HEK293 (cell line): ENCODE measurements at regions not wholly inside any gene's neighbourhood (a gene's known extent, or its start where the extent isn't known, plus 50 kb on each side); places are given as distances from the start of the nearest gene placed in this dataset.
"Not testable (repeated sequence)": the region's sequence is repeated elsewhere in the genome, so short reads cannot be mapped to it uniquely, and the experiment has no call there.

ENCODE experiments used
- CTCF ChIA-PET: fragments of 350-600 bp; formaldehyde crosslinking; extraction: SDS; loops from one replicate; lab custom pipeline; 2021; ENCODE audit warnings: antibody characterized with exemption; lab: Yijun Ruan, JAX
- POLR2A ChIA-PET: fragments of 300-600 bp; formaldehyde crosslinking; extraction: SDS; loops from one replicate; lab custom pipeline; 2020; ENCODE audit warnings: antibody characterized with exemption, inconsistent platforms; lab: Yijun Ruan, JAX
- H3K27ac ChIP-seq: fragments of 200-500 bp; sonication (Bioruptor generic); 2 replicates; pipeline ENCODE4 v1.5.1; 2014; ENCODE audit warnings: low read depth, low read length, control low read depth, inconsistent platforms; ENCODE audit errors: extremely low read depth
- H3K36me3 ChIP-seq, 2 experiments: fragments of 200-500 bp in 1 of 2; sonication (Bioruptor generic) in 1 of 2; 1 replicate in 1 of 2; 2 replicates in 1 of 2; pipeline ENCODE4 v1.5.1; 2014 to 2017; ENCODE audit warnings: inconsistent platforms in 2 of 2, low read length in 2 of 2; ENCODE audit not compliant: control insufficient read depth in 2 of 2, insufficient read depth in 1 of 2
- H3K4me1 ChIP-seq: fragments of 200-500 bp; sonication (Bioruptor generic); 2 replicates; pipeline ENCODE4 v1.5.1; 2014; ENCODE audit warnings: mild to moderate bottlenecking, low read length, inconsistent platforms; ENCODE audit not compliant: control insufficient read depth, insufficient read depth
- H3K4me3 ChIP-seq: 2 replicates; pipeline ENCODE4 v1.5.1; 2011; ENCODE audit warnings: low read depth, mild to moderate bottlenecking, control low read depth, low read length, moderate library complexity
- H3K9me3 ChIP-seq: fragments of 200-500 bp; sonication (Bioruptor generic); 2 replicates; pipeline ENCODE4 v1.5.1; 2014; ENCODE audit warnings: low read depth, low read length, inconsistent platforms; ENCODE audit not compliant: control insufficient read depth, insufficient read depth
- KLF8 ChIP-seq: fragments of 450-650 bp; formaldehyde crosslinking; IDR thresholded peaks from 2 replicates; pipeline ENCODE4 v1.5.1; 2016; ENCODE audit warnings: missing biosample characterization, missing genetic modification characterization
- PRDM2 ChIP-seq: fragments of 450-650 bp; formaldehyde crosslinking; IDR thresholded peaks from 2 replicates; pipeline ENCODE4 v1.5.1; 2016; ENCODE audit warnings: missing biosample characterization, missing genetic modification characterization, borderline replicate concordance
- SCRT1 ChIP-seq: fragments of 450-650 bp; formaldehyde crosslinking; IDR thresholded peaks from 2 replicates; pipeline ENCODE4 v1.5.1; 2016; ENCODE audit warnings: missing biosample characterization, missing genetic modification characterization, borderline replicate concordance
- SP2 ChIP-seq: fragments of 450-650 bp; formaldehyde crosslinking; IDR thresholded peaks from 2 replicates; pipeline ENCODE4 v1.5.1; 2016; ENCODE audit warnings: missing biosample characterization, missing genetic modification characterization
- SP3 ChIP-seq: fragments of 450-650 bp; formaldehyde crosslinking; IDR thresholded peaks from 2 replicates; pipeline ENCODE4 v1.5.1; 2016; ENCODE audit warnings: missing biosample characterization, missing genetic modification characterization
- ZEB2 ChIP-seq: fragments of 450-650 bp; formaldehyde crosslinking; IDR thresholded peaks from 2 replicates; pipeline ENCODE4 v1.5.1; 2016; ENCODE audit warnings: missing biosample characterization, missing genetic modification characterization
- ZFP41 ChIP-seq: fragments of 450-650 bp; formaldehyde crosslinking; IDR thresholded peaks from 2 replicates; pipeline ENCODE4 v1.5.1; 2016; ENCODE audit warnings: missing biosample characterization, missing genetic modification characterization, borderline replicate concordance
- ZNF169 ChIP-seq: fragments of 450-650 bp; formaldehyde crosslinking; IDR thresholded peaks from 2 replicates; pipeline ENCODE4 v1.5.1; 2016; ENCODE audit warnings: missing biosample characterization, missing genetic modification characterization
- ZNF223 ChIP-seq: fragments of 450-650 bp; formaldehyde crosslinking; IDR thresholded peaks from 2 replicates; pipeline ENCODE4 v1.5.1; 2016; ENCODE audit warnings: missing biosample characterization, missing genetic modification characterization
- ZNF37A ChIP-seq: fragments of 450-650 bp; IDR thresholded peaks from 2 replicates; pipeline ENCODE4 v1.5.1; 2018; ENCODE audit warnings: missing biosample characterization, missing genetic modification characterization
- ZNF514 ChIP-seq: fragments of 450-650 bp; formaldehyde crosslinking; IDR thresholded peaks from 2 replicates; pipeline ENCODE4 v1.5.1; 2016; ENCODE audit warnings: missing biosample characterization, missing genetic modification characterization
- ZNF518A ChIP-seq: fragments of 450-650 bp; formaldehyde crosslinking; conservative IDR thresholded peaks from 2 replicates; pipeline ENCODE4 v1.5.1; 2016; ENCODE audit warnings: low read depth, missing biosample characterization, missing genetic modification characterization
- ZNF530 ChIP-seq: fragments of 450-650 bp; formaldehyde crosslinking; IDR thresholded peaks from 2 replicates; pipeline ENCODE4 v1.5.1; 2016; ENCODE audit warnings: low read depth, missing biosample characterization, missing genetic modification characterization
- ZNF571 ChIP-seq: fragments of 450-650 bp; formaldehyde crosslinking; IDR thresholded peaks from 2 replicates; pipeline ENCODE4 v1.5.0; 2017; ENCODE audit warnings: missing biosample characterization, missing genetic modification characterization
- ZNF610 ChIP-seq: fragments of 450-650 bp; formaldehyde crosslinking; IDR thresholded peaks from 2 replicates; pipeline ENCODE4 v1.5.1; 2016; ENCODE audit warnings: missing biosample characterization, missing genetic modification characterization, borderline replicate concordance
- ZNF658 ChIP-seq: fragments of 450-650 bp; formaldehyde crosslinking; IDR thresholded peaks from 2 replicates; pipeline ENCODE4; 2016; ENCODE audit warnings: missing biosample characterization, missing genetic modification characterization
- ZNF704 ChIP-seq: fragments of 450-650 bp; formaldehyde crosslinking; IDR thresholded peaks from 2 replicates; pipeline ENCODE4 v1.5.1; 2016; ENCODE audit warnings: missing biosample characterization, missing genetic modification characterization
- ZNF830 ChIP-seq: fragments of 450-650 bp; IDR thresholded peaks from 2 replicates; pipeline ENCODE4 v1.5.0; 2018; ENCODE audit warnings: missing biosample characterization, missing genetic modification characterization, low read depth, mild to moderate bottlenecking, moderate library complexity
- ZSCAN16 ChIP-seq: fragments of 450-650 bp; formaldehyde crosslinking; IDR thresholded peaks from 2 replicates; pipeline ENCODE4 v1.5.1; 2016; ENCODE audit warnings: missing biosample characterization, missing genetic modification characterization

GRCh38 chr4:126768338-126768737 lies 864.4 kb upstream of the INTU start (continued):
- TF ChIP-seq PRDM2 (tag by site-specific recombination) = no peak
- no peak for TF ChIP-seq KLF8
- no peak for TF ChIP-seq SP3 (tag by site-specific recombination)
- TF ChIP-seq ZNF658 (tag by site-specific recombination) = no peak
- TF ChIP-seq ZNF169 (tag by site-specific recombination) = no peak
- no peak for TF ChIP-seq ZFP41 (tag by site-specific recombination)
- no peak for TF ChIP-seq ZNF610 (tag by site-specific recombination)
- TF ChIP-seq SP2 (tag by site-specific recombination) = no peak
- TF ChIP-seq ZNF830 (tag by site-specific recombination) = no peak
- no peak for TF ChIP-seq ZNF704 (tag by site-specific recombination)
- no peak for TF ChIP-seq ZSCAN16 (tag by site-specific recombination)
- TF ChIP-seq ZEB2 (tag by site-specific recombination) = no peak
- TF ChIP-seq ZNF530 (tag by site-specific recombination) = no peak

- POLR2A ChIA-PET, CTCF ChIA-PET, H3K4me1 ChIP-seq, H3K27ac ChIP-seq, H3K9me3 ChIP-seq, H3K36me3 ChIP-seq, H3K4me3 ChIP-seq: not testable (repeated sequence)
Measured at GRCh38 chr4:126770811-126771553, 861.8 kb upstream of the INTU start.

- POLR2A ChIA-PET = not testable (repeated sequence)
Measured at GRCh38 chr4:126771618-126772017, 861.1 kb upstream of the INTU start.

GRCh38 chr4:126772662-126773061 lies 860.1 kb upstream of the INTU start:
- Histone ChIP-seq H3K36me3 (no peaks in the 10 kb centered on the region), H3K9me3 (no peaks in the 10 kb centered on the region), H3K4me3 (no peak overlapping the region), H3K27ac (no peak overlapping the region), H3K4me1 (no peaks in the 10 kb centered on the region)
- ChIA-PET POLR2A (no interaction called here), CTCF (no interaction called here)
- TF ChIP-seq ZNF518A (no peak), ZNF514 (tag by site-specific recombination) (no peak), ZNF37A (tag by site-specific recombination) (no peak), ZNF571 (tag by site-specific recombination) (no peak), SCRT1 (tag by site-specific recombination) (no peak), ZNF223 (no peak)

More at GRCh38 chr4:126771618-126772017, 861.1 kb upstream of the INTU start:
- H3K36me3 ChIP-seq, H3K9me3 ChIP-seq, H3K4me1 ChIP-seq, CTCF ChIA-PET, H3K4me3 ChIP-seq, H3K27ac ChIP-seq: not testable (repeated sequence)
